ENCODE measurements at regions not wholly inside any gene's neighbourhood (a gene's known extent, or its start where the extent isn't known, plus 50 kb on each side); places are given as distances from the start of the nearest gene placed in this dataset.

GRCh38 chr12:92604786-92605185 is 98.0 kb upstream of the PLEKHG7 start:
- H3K27ac ChIP-seq (ENCODE audit: low read depth in 1 of 2, low read length in 1 of 2): no peak overlapping the region

GRCh38 chr12:92603741-92604432 is 98.9 kb upstream of the PLEKHG7 start:
- Histone ChIP-seq H3K4me3 (ENCODE audit: low read length in 2 of 2) (no peak overlapping the region), H3K27ac (ENCODE audit: low read depth in 1 of 2, low read length in 1 of 2) (no peak overlapping the region), H3K4me1 (ENCODE audit: control insufficient read depth in 2 of 2, insufficient read depth in 2 of 2, low read length in 2 of 2) (no peaks in the 10 kb centered on the region), H3K27me3 (ENCODE audit: control insufficient read depth in 2 of 2, insufficient read depth in 1 of 2, low read length in 1 of 2) (no peaks in the 10 kb centered on the region), H3K36me3 (ENCODE audit: control insufficient read depth in 2 of 2, insufficient read depth in 2 of 2, low read length in 1 of 2) (no peaks in the 10 kb centered on the region), H3K9me3 (ENCODE audit: control insufficient read depth in 2 of 2, insufficient read depth in 1 of 2, low read length in 1 of 2) (peaks cover 2 to 9% of the 10 kb centered on the region in 2 donors)
- DNase-seq (ENCODE audit: low read depth in 6 of 9, low spot score in 9 of 9): no peak
- WGBS: 93% methylated on average over 2 of the region's 2 CpGs

More at GRCh38 chr12:92604786-92605185, 98.0 kb upstream of the PLEKHG7 start:
- H3K36me3 ChIP-seq (ENCODE audit: control insufficient read depth in 2 of 2, insufficient read depth in 2 of 2, low read length in 1 of 2): no peaks in the 10 kb centered on the region
- peaks cover 2 to 7% of the 10 kb centered on the region in 2 donors for H3K9me3 ChIP-seq (ENCODE audit: control insufficient read depth in 2 of 2, insufficient read depth in 1 of 2, low read length in 1 of 2)
- DNase-seq (ENCODE audit: low read depth in 6 of 9, low spot score in 9 of 9): no peak
- no peaks in the 10 kb centered on the region for H3K27me3 ChIP-seq (ENCODE audit: control insufficient read depth in 2 of 2, insufficient read depth in 1 of 2, low read length in 1 of 2)
- no peak overlapping the region for H3K4me3 ChIP-seq (ENCODE audit: low read length in 2 of 2)
- no peaks in the 10 kb centered on the region for H3K4me1 ChIP-seq (ENCODE audit: control insufficient read depth in 2 of 2, insufficient read depth in 2 of 2, low read length in 2 of 2)

- Histone ChIP-seq H3K36me3 (ENCODE audit: control insufficient read depth in 2 of 2, insufficient read depth in 2 of 2, low read length in 1 of 2) (no peaks in the 10 kb centered on the region), H3K9me3 (ENCODE audit: control insufficient read depth in 2 of 2, insufficient read depth in 1 of 2, low read length in 1 of 2) (peaks cover 2 to 11% of the 10 kb centered on the region in 2 donors), H3K4me3 (ENCODE audit: low read length in 2 of 2) (no peak overlapping the region), H3K27ac (ENCODE audit: low read depth in 1 of 2, low read length in 1 of 2) (no peak overlapping the region), H3K27me3 (ENCODE audit: control insufficient read depth in 2 of 2, insufficient read depth in 1 of 2, low read length in 1 of 2) (no peaks in the 10 kb centered on the region), H3K4me1 (ENCODE audit: control insufficient read depth in 2 of 2, insufficient read depth in 2 of 2, low read length in 2 of 2) (no peaks in the 10 kb centered on the region)
- no peak for DNase-seq (ENCODE audit: low read depth in 6 of 9, low spot score in 9 of 9)
- WGBS: 98% methylated on average over 2 of the region's 2 CpGs
These were observed 99.7 kb upstream of the PLEKHG7 start for GRCh38 chr12:92602930-92603623.

- no peak overlapping the region for H3K4me3 ChIP-seq (ENCODE audit: low read length in 2 of 2)
- 97% methylated on average over 2 of the region's 2 CpGs for whole genome bisulfite sequencing
- H3K36me3 ChIP-seq (ENCODE audit: control insufficient read depth in 2 of 2, insufficient read depth in 2 of 2, low read length in 1 of 2): no peaks in the 10 kb centered on the region
- peaks cover 2 to 11% of the 10 kb centered on the region in 2 donors for H3K9me3 ChIP-seq (ENCODE audit: control insufficient read depth in 2 of 2, insufficient read depth in 1 of 2, low read length in 1 of 2)
- no peak overlapping the region for H3K27ac ChIP-seq (ENCODE audit: low read depth in 1 of 2, low read length in 1 of 2)
- DNase-seq (ENCODE audit: low read depth in 6 of 9, low spot score in 9 of 9): no peak
- no peaks in the 10 kb centered on the region for H3K4me1 ChIP-seq (ENCODE audit: control insufficient read depth in 2 of 2, insufficient read depth in 2 of 2, low read length in 2 of 2)
- no peaks in the 10 kb centered on the region for H3K27me3 ChIP-seq (ENCODE audit: control insufficient read depth in 2 of 2, insufficient read depth in 1 of 2, low read length in 1 of 2)
These were observed 100.3 kb upstream of the PLEKHG7 start for GRCh38 chr12:92602476-92602875.

- H3K9me3 ChIP-seq (ENCODE audit: control insufficient read depth in 2 of 2, insufficient read depth in 1 of 2, low read length in 1 of 2): peaks cover 2 to 11% of the 10 kb centered on the region in 2 donors
- 78% methylated on average over 6 of the region's 6 CpGs for WGBS
- no peaks in the 10 kb centered on the region for H3K4me1 ChIP-seq (ENCODE audit: control insufficient read depth in 2 of 2, insufficient read depth in 2 of 2, low read length in 2 of 2)
- no peak overlapping the region for H3K4me3 ChIP-seq (ENCODE audit: low read length in 2 of 2)
- no peaks in the 10 kb centered on the region for H3K27me3 ChIP-seq (ENCODE audit: control insufficient read depth in 2 of 2, insufficient read depth in 1 of 2, low read length in 1 of 2)
- no peaks in the 10 kb centered on the region for H3K36me3 ChIP-seq (ENCODE audit: control insufficient read depth in 2 of 2, insufficient read depth in 2 of 2, low read length in 1 of 2)
- no peak overlapping the region for H3K27ac ChIP-seq (ENCODE audit: low read depth in 1 of 2, low read length in 1 of 2)
- no peak for DNase-seq (ENCODE audit: low read depth in 6 of 9, low spot score in 9 of 9)
These were observed 101.1 kb upstream of the PLEKHG7 start for GRCh38 chr12:92601680-92602079.

DNA sequence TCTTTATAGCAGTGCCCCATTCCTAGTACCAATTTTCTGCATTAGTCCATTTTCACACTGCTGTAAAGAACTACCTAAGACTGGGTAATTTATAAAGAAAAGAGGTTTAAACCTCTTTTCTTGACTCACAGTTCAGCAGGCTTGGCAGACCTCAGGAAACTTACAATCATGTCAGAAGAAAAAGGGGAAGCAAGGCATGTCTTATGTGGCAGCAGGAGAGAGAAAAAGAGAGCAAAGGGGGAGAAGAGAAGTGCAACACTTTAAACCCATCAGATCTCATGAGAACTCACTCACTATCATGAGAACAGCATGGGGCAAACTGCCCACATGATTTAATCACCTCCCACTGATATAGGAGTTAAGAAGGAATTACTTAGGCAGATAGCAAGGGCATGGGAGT is 101.6 kb upstream of the PLEKHG7 start:
- DNase-seq (ENCODE audit: low read depth in 6 of 9, low spot score in 9 of 9): no peak
- H3K27me3 ChIP-seq (ENCODE audit: control insufficient read depth in 2 of 2, insufficient read depth in 1 of 2, low read length in 1 of 2): no peaks in the 10 kb centered on the region
- peaks cover 2 to 11% of the 10 kb centered on the region in 2 donors for H3K9me3 ChIP-seq (ENCODE audit: control insufficient read depth in 2 of 2, insufficient read depth in 1 of 2, low read length in 1 of 2)
- no peak overlapping the region for H3K27ac ChIP-seq (ENCODE audit: low read depth in 1 of 2, low read length in 1 of 2)
- H3K4me3 ChIP-seq (ENCODE audit: low read length in 2 of 2): no peak overlapping the region
- no peaks in the 10 kb centered on the region for H3K36me3 ChIP-seq (ENCODE audit: control insufficient read depth in 2 of 2, insufficient read depth in 2 of 2, low read length in 1 of 2)
- H3K4me1 ChIP-seq (ENCODE audit: control insufficient read depth in 2 of 2, insufficient read depth in 2 of 2, low read length in 2 of 2): no peaks in the 10 kb centered on the region

- 100% methylated on average over 1 of the region's 1 CpG for WGBS
- Histone ChIP-seq H3K4me1 (ENCODE audit: control insufficient read depth in 2 of 2, insufficient read depth in 2 of 2, low read length in 2 of 2) (no peaks in the 10 kb centered on the region), H3K27ac (ENCODE audit: low read depth in 1 of 2, low read length in 1 of 2) (no peak overlapping the region), H3K4me3 (ENCODE audit: low read length in 2 of 2) (no peak overlapping the region), H3K36me3 (ENCODE audit: control insufficient read depth in 2 of 2, insufficient read depth in 2 of 2, low read length in 1 of 2) (no peaks in the 10 kb centered on the region), H3K9me3 (ENCODE audit: control insufficient read depth in 2 of 2, insufficient read depth in 1 of 2, low read length in 1 of 2) (peaks cover 2 to 11% of the 10 kb centered on the region in 2 donors), H3K27me3 (ENCODE audit: control insufficient read depth in 2 of 2, insufficient read depth in 1 of 2, low read length in 1 of 2) (no peaks in the 10 kb centered on the region)
- no peak for DNase-seq (ENCODE audit: low read depth in 6 of 9, low spot score in 9 of 9)
These were observed 102.7 kb upstream of the PLEKHG7 start for GRCh38 chr12:92600052-92600451.

DNA sequence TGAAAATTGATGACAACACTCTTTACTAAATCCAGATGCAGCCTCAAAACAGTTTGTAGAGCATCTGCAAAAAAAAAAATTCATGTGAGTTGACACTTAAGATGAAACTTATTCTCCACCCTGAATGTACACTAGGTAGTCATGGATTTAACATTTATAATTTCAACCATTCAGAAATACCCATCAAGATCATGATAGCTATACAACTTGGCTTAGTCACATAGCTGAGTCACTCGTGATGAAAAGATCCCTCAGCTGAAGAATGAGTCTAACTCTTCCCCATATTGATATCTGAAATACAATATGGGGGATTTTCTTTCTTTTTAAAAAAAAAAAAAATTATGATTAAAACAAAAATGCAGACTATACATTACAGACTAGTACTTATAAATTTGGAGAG is 104.8 kb upstream of the PLEKHG7 start:
- Histone ChIP-seq H3K4me1 (ENCODE audit: control insufficient read depth in 2 of 2, insufficient read depth in 2 of 2, low read length in 2 of 2) (peaks cover 11 to 19% of the 10 kb centered on the region in 2 donors), H3K36me3 (ENCODE audit: control insufficient read depth in 2 of 2, insufficient read depth in 2 of 2, low read length in 1 of 2) (no peaks in the 10 kb centered on the region), H3K27ac (ENCODE audit: low read depth in 1 of 2, low read length in 1 of 2) (no peak overlapping the region), H3K4me3 (ENCODE audit: low read length in 2 of 2) (no peak overlapping the region), H3K9me3 (ENCODE audit: control insufficient read depth in 2 of 2, insufficient read depth in 1 of 2, low read length in 1 of 2) (peaks cover 2 to 11% of the 10 kb centered on the region in 2 donors), H3K27me3 (ENCODE audit: control insufficient read depth in 2 of 2, insufficient read depth in 1 of 2, low read length in 1 of 2) (no peaks in the 10 kb centered on the region)
- 86% methylated on average over 1 of the region's 1 CpG for WGBS
- DNase-seq (ENCODE audit: low read depth in 6 of 9, low spot score in 9 of 9): no peak

DNA sequence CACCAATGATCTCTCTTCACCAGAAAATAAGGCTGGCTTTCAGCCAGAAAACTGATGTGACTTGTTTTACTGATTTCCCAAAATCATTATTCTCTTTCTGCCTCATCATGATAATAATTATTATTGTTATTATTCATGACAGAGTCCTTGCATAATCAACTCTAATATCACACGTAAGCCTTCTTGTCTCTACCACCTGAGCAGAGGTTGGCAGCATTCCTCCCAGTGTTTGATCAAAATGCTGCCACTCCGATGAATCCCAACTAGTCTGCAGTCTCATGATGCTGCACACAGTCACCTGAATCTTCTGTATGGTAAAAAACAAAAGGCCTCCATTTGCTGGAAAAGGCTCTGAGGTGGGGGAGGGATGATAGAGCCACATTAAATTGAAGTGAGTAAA is 105.7 kb upstream of the PLEKHG7 start:
- Histone ChIP-seq H3K4me1 (ENCODE audit: control insufficient read depth in 2 of 2, insufficient read depth in 2 of 2, low read length in 2 of 2) (peaks cover 13 to 22% of the 10 kb centered on the region in 2 donors), H3K27ac (ENCODE audit: low read depth in 1 of 2, low read length in 1 of 2) (no peak overlapping the region), H3K4me3 (ENCODE audit: low read length in 2 of 2) (no peak overlapping the region), H3K27me3 (ENCODE audit: control insufficient read depth in 2 of 2, insufficient read depth in 1 of 2, low read length in 1 of 2) (no peaks in the 10 kb centered on the region), H3K9me3 (ENCODE audit: control insufficient read depth in 2 of 2, insufficient read depth in 1 of 2, low read length in 1 of 2) (peaks cover 2 to 11% of the 10 kb centered on the region in 2 donors), H3K36me3 (ENCODE audit: control insufficient read depth in 2 of 2, insufficient read depth in 2 of 2, low read length in 1 of 2) (no peaks in the 10 kb centered on the region)
- no peak for DNase-seq (ENCODE audit: low read depth in 6 of 9, low spot score in 9 of 9)
- 49% methylated on average over 2 of the region's 2 CpGs for WGBS

Data from thymus (tissue), 11 donors.